ENCODE measurements at regions not wholly inside any gene's neighbourhood (a gene's known extent, or its start where the extent isn't known, plus 50 kb on each side); places are given as distances from the start of the nearest gene placed in this dataset.

- TF ChIP-seq CTCF (conservative IDR thresholded peaks at IDR 0.05 in 1 of 2, IDR thresholded peaks at IDR 0.05 in 1 of 2; ENCODE audit: extremely low read depth in 1 of 2, insufficient read depth in 1 of 2, low read depth in 1 of 2, low read length in 2 of 2) = no peak
- TF ChIP-seq EZH2 (IDR thresholded peaks at IDR 0.05; ENCODE audit: borderline replicate concordance, low read length) = no peak
These were observed 136.9 kb downstream of the SKIDA1 start for GRCh38 chr10:21388589-21388988.

All from mammary epithelial cell (primary cell).